GM21576 (cell line): ENCODE measurements at regions not wholly inside any gene's neighbourhood (a gene's known extent, or its start where the extent isn't known, plus 50 kb on each side); places are given as distances from the start of the nearest gene placed in this dataset.
"Not testable (repeated sequence)": the region's sequence is repeated elsewhere in the genome, so short reads cannot be mapped to it uniquely, and the experiment has no call there.

Experiments used
- ATAC-seq: cut with Tn5 transposase; IDR thresholded peaks from one replicate; pipeline ENCODE4 v1.9.1; 2021; ENCODE audit warnings: mild to moderate bottlenecking, moderate library complexity; ENCODE audit not compliant: unreplicated experiment

- ATAC-seq, result no peak
Observed at GRCh38 chr18:68387246-68387645, 327.7 kb downstream of the TMX3 start.

- ATAC-seq, result not testable (repeated sequence)
Observed at GRCh38 chr18:68383979-68384378, 330.9 kb downstream of the TMX3 start.

- ATAC-seq, result no peak
Observed at GRCh38 chr18:68376926-68377325, 338.0 kb downstream of the TMX3 start.

GRCh38 chr18:68362907-68363306 is 352.0 kb downstream of the TMX3 start:
- ATAC-seq, result no peak

- ATAC-seq, result no peak
Observed at GRCh38 chr18:68355637-68356036, 359.3 kb downstream of the TMX3 start.

GRCh38 chr18:68354176-68354575 is 360.7 kb downstream of the TMX3 start:
- no peak for ATAC-seq

- no peak for ATAC-seq
Observed at GRCh38 chr18:68342039-68342659, 372.8 kb downstream of the TMX3 start.

- ATAC-seq, result no peak
Observed at GRCh38 chr18:68340606-68341005, 374.3 kb downstream of the TMX3 start.

- ATAC-seq, result no peak
Observed at GRCh38 chr18:68330658-68331057, 384.2 kb downstream of the TMX3 start.

- no peak for ATAC-seq
Observed at GRCh38 chr18:68323921-68324320, 391.0 kb downstream of the TMX3 start.

GRCh38 chr18:68316636-68317035 is 398.3 kb downstream of the TMX3 start:
- no peak for ATAC-seq

- ATAC-seq, result no peak
Observed at GRCh38 chr18:68314403-68314802, 400.5 kb downstream of the TMX3 start.

- ATAC-seq, result no peak
Observed at GRCh38 chr18:68301441-68301840, 413.5 kb downstream of the TMX3 start.

GRCh38 chr18:68299906-68300305 is 415.0 kb downstream of the TMX3 start:
- ATAC-seq, result no peak

- ATAC-seq, result no peak
Observed at GRCh38 chr18:68298330-68298729, 416.6 kb downstream of the TMX3 start.

- ATAC-seq, result no peak
Observed at GRCh38 chr18:68288408-68288807, 426.5 kb downstream of the TMX3 start.

GRCh38 chr18:68284236-68284780 is 430.6 kb downstream of the TMX3 start:
- ATAC-seq, result no peak

GRCh38 chr18:68283834-68284233 is 431.1 kb downstream of the TMX3 start:
- ATAC-seq, result no peak

GRCh38 chr18:68282232-68282631 is 432.7 kb downstream of the TMX3 start:
- ATAC-seq, result no peak

GRCh38 chr18:68275616-68276015 is 439.3 kb downstream of the TMX3 start:
- no peak for ATAC-seq

GRCh38 chr18:68270017-68270416 is 444.9 kb downstream of the TMX3 start:
- no peak for ATAC-seq

- no peak for ATAC-seq
Observed at GRCh38 chr18:68267583-68267982, 447.3 kb downstream of the TMX3 start.

GRCh38 chr18:68263481-68263880 is 451.4 kb downstream of the TMX3 start:
- no peak for ATAC-seq
